Activated T-helper 1 cell treated with anti-CD3 and anti-CD28 coated beads, Interleukin-12 subunit alpha, Interleukin-12 subunit beta, Interleukin-2, Interleukin-4 antibody, amounts not matched to agents 30 ng/mL and 10 ng/mL and 1 ng/mL, durations not matched to agents 14 hours and 24 hours and 36 hours (primary cell): ENCODE measurements at regions not wholly inside any gene's neighbourhood (a gene's known extent, or its start where the extent isn't known, plus 50 kb on each side); places are given as distances from the start of the nearest gene placed in this dataset.
"Not testable (repeated sequence)": the region's sequence is repeated elsewhere in the genome, so short reads cannot be mapped to it uniquely, and the experiment has no call there.

ENCODE experiments used
- DNase-seq: peaks from one replicate; pipeline ENCODE4 v3.0.0; 2021; ENCODE audit warnings: low spot score
- H3K27ac Mint-ChIP-seq: one replicate; pipeline ENCODE4 v1.8.0; 2021; ENCODE audit warnings: mild to moderate bottlenecking, mixed read lengths
- H3K27me3 Mint-ChIP-seq: one replicate; pipeline ENCODE4 v1.8.0; 2022; ENCODE audit warnings: mild to moderate bottlenecking, moderate library complexity, mixed read lengths; ENCODE audit not compliant: insufficient read depth
- H3K36me3 Mint-ChIP-seq: one replicate; pipeline ENCODE4 v1.8.0; 2021; ENCODE audit warnings: low read depth, mixed read lengths
- H3K4me1 Mint-ChIP-seq: one replicate; pipeline ENCODE4 v1.8.0; 2021; ENCODE audit warnings: low read depth, mixed read lengths
- H3K4me3 Mint-ChIP-seq: one replicate; pipeline ENCODE4 v1.8.0; 2021; ENCODE audit warnings: mild to moderate bottlenecking, moderate library complexity, mixed read lengths
- H3K9me3 Mint-ChIP-seq: one replicate; pipeline ENCODE4 v1.8.0; 2021; ENCODE audit warnings: mixed read lengths
- intact Hi-C: fragments of 100-400 bp; cut with micrococcal nuclease; formaldehyde crosslinking; loops from one replicate; pipeline ENCODE4 v1.15.1; 2024

DNA sequence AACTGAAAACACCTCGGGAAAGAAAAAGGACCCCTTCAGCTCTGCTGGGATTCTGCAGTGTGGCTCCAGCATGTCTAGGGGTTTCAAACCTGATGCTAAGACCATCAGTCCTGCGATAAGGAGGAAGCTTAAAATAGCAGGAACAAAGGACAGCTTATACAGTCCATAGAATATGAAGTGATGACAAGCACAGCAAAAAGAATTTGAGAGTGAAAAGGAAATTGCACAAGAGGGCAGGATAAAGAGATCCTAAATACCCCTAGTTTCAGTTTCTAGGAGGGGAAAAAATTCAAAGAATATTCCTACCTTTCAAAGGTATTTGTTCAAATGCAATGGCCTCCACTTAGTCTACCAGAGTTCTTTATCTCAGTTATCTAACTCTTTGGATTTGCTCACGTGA, 171.4 kb downstream of the TGFB2 start:
- no peaks in the 10 kb centered on the region for H3K4me1 Mint-ChIP-seq
- H3K4me3 Mint-ChIP-seq, result no peak overlapping the region
- H3K27ac Mint-ChIP-seq, result no peak overlapping the region
- no peak for DNase-seq
- intact Hi-C loops, result no loop called here
- no peaks in the 10 kb centered on the region for H3K9me3 Mint-ChIP-seq
- no peaks in the 10 kb centered on the region for H3K36me3 Mint-ChIP-seq
- H3K27me3 Mint-ChIP-seq, result peaks cover 12% of the 10 kb centered on the region

DNA sequence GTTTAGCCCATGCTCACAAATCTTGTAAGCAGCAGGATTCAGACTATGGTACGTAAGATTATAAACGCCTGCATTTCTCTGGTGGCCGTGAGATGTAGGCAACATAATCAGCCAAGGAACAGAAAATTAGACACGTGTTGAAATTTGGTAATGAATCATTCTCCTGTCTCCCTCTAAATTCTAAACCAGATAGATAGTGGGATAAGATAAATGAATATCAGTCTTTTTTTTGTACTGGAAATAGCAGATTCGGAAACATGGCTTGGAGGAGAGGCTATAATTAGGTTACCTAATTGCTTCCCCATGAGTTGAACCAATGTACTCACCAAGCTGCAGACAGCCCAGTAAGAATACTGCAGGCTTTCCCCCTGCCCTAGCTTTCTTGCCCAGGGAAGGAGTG, 172.3 kb downstream of the TGFB2 start:
- no peak for DNase-seq
- Mint-ChIP-seq H3K27me3 (peaks cover 12% of the 10 kb centered on the region), H3K9me3 (no peaks in the 10 kb centered on the region), H3K36me3 (no peaks in the 10 kb centered on the region), H3K27ac (no peak overlapping the region), H3K4me3 (no peak overlapping the region), H3K4me1 (no peaks in the 10 kb centered on the region)
- intact Hi-C loops, result no loop called here

DNA sequence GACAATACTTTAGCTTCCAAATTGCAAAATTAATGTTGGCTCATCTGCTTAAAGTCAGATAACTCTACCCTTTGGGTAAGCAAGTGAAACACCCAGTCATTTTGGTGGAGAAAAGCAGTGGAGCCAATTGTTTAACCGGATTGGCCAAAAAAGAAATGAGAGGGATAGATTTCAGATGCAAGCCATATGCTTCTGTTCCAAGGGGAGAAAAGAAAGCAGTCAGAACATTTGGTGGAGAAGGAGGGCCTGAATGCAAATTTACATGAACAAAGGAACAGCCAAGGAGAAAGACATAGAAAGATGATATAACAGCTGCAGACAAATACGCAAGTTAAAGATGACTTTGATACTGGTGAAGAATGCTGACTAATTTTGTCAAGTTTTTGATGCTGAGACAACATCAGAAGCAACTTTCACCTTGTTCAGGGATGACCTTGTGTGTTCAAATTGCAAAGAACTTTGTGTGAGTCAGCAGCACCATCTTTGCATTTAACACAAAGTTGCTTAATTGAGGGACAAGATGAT, 173.1 kb downstream of the TGFB2 start:
- intact Hi-C loops, result no loop called here
- H3K36me3 Mint-ChIP-seq, result no peaks in the 10 kb centered on the region
- no peak overlapping the region for H3K27ac Mint-ChIP-seq
- no peak overlapping the region for H3K4me3 Mint-ChIP-seq
- peaks cover 12% of the 10 kb centered on the region for H3K27me3 Mint-ChIP-seq
- no peaks in the 10 kb centered on the region for H3K4me1 Mint-ChIP-seq
- DNase-seq, result no peak
- H3K9me3 Mint-ChIP-seq, result no peaks in the 10 kb centered on the region

DNA sequence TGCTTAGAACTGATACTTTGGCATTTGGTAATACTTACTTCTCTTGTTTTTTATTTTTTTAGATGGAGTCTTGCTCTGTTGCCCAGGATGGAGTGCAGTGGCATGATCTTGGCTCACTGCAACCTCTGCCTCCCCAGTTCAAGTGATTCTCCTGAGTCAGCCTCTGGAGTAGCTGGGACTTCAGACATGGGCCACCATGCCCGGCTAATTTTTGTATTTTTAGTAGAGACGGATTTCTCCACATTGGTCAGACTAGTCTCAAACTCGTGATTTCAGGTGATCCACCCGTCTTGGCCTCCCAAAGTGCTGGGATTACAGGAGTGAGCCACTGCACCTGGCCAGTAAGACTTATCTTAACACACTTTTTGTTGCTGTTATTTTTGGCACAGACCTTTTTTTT, 175.5 kb downstream of the TGFB2 start:
- H3K27me3 Mint-ChIP-seq, result peaks cover 15% of the 10 kb centered on the region
- intact Hi-C loops, result loop anchor here (1.0 kb wide), 2 partner anchors 181 to 190 kb away; no protein-coding TSS in a partner anchor
- H3K27ac Mint-ChIP-seq, H3K9me3 Mint-ChIP-seq, H3K36me3 Mint-ChIP-seq, DNase-seq, H3K4me3 Mint-ChIP-seq, H3K4me1 Mint-ChIP-seq: not testable (repeated sequence)

DNA sequence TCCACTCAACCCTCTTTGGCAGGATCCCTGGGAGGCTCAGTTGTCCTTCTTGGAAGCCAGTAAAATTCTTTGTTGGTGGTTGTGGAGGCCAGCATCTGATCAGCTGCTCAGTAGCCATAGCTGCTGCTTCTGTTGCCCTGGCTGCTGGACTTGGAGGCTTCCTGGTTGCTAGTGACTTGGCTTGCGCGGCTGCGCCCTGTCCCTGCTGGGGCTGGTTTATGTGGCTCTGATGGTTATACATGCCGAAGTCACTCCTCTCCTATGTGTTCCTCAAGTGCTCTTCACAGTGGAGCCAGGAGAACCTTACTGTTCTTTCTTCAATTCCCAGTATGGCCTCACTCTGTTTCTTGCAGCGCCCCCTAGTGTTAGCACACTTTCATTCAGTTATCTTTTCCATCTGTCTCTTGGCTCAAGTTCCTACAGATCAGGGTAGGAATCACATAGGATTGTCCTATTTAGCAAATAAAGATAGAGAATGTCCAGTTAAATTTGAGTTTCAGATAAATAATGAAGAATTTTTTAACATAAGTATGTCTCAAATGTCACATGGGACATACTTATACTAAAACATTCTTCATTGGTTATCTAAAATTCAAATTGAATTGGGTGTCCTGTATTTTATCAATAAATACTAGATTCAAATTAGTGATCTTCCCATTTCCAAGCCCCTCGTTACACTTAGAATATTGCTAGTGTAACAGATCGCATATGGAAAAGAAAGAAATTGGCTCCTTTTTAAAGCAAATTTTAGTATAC, 176.5 kb downstream of the TGFB2 start:
- peak; percentile 1 for DNase-seq
- intact Hi-C loops, result loop anchor here (1.0 kb wide), 2 partner anchors 182 to 191 kb away; no protein-coding TSS in a partner anchor

DNA sequence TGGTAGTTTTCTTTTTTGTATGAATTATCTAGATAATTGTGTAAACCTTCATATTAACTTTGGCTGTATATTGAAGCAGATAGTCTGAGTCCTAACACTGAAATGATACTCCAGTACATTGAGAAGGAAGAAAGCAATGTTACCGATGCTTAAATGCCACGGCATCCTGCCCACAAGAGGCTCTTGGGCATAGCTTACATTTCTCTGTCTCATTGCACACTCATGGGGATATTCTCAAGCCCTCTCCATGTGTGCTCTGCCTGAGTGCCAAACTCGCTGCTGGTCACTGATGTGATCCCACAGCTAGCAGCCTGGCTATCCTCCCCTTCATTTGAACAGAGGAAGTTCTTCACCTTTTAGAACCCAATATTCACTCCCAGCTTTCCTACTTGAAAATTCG, 179.4 kb downstream of the TGFB2 start:
- Mint-ChIP-seq H3K9me3 (no peaks in the 10 kb centered on the region), H3K27me3 (peaks cover 10% of the 10 kb centered on the region), H3K36me3 (no peaks in the 10 kb centered on the region), H3K27ac (no peak overlapping the region), H3K4me3 (no peak overlapping the region), H3K4me1 (no peaks in the 10 kb centered on the region)
- intact Hi-C loops, result no loop called here
- no peak for DNase-seq

More for the DNA sequence above, 176.5 kb downstream of the TGFB2 start:
- Mint-ChIP-seq H3K36me3 (no peaks in the 10 kb centered on the region), H3K27ac (no peak overlapping the region), H3K4me1 (no peaks in the 10 kb centered on the region), H3K27me3 (peaks cover 15% of the 10 kb centered on the region), H3K4me3 (no peak overlapping the region), H3K9me3 (no peaks in the 10 kb centered on the region)

DNA sequence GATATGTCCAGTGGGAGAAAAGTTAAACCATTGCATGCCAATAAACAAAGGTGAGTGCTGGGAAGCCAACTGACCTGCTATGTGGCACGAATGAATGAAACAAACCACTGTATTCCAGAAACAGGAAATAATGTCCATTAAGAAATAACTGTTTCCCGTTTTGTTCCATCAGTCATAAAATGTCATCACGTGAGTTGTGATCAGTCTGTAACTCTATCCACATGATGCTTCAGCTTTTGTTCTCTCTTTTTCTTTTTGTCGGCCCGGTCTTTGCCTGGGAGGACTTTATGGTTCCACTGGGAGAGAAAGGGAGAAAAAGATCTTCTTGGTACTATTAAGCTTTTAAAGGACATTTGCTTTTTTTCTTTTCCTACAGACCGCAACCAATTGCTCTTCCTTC, 179.9 kb downstream of the TGFB2 start:
- intact Hi-C loops, result no loop called here
- H3K4me3 Mint-ChIP-seq, result no peak overlapping the region
- no peak for DNase-seq
- H3K9me3 Mint-ChIP-seq, result no peaks in the 10 kb centered on the region
- H3K4me1 Mint-ChIP-seq, result no peaks in the 10 kb centered on the region
- H3K27me3 Mint-ChIP-seq, result peaks cover 10% of the 10 kb centered on the region
- H3K27ac Mint-ChIP-seq, result no peak overlapping the region
- no peaks in the 10 kb centered on the region for H3K36me3 Mint-ChIP-seq

DNA sequence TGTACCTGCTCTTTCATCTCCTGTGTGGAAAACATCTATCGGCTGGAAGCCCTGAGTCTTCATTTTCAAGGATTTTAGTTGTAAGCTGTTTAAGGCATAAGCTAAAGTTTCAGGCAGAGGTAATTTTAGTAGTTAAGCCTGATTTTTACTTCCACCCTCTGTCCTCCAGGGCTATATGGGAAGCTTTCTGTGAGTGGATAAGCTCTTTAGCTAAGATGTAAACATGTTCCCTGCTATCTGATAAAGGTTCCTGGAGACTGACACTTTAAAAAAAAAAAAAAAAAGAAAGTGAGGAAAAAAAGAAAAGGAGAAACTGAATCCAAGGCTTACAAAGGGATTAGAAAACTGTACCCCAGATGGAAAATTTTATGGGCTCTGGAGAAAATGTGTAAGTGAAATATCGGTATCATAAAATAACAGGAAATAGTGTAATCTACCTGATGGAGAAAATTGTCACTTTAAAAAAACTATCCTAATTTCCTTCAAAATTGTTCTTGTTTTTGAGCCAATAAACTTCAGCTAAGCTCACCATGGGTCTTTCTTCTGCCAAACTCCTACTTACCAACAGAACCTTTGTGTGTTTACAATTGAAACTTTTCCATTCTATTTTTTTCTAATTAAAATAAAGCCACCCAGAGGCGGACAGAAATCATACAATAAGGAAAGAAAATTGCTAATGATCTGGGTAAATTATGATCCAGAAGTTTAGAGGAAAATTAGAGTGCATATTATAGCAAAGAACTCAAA, 180.5 kb downstream of the TGFB2 start:
- DNase-seq, result no peak
- Mint-ChIP-seq H3K9me3 (no peaks in the 10 kb centered on the region), H3K27me3 (peaks cover 8% of the 10 kb centered on the region), H3K36me3 (no peaks in the 10 kb centered on the region), H3K27ac (no peak overlapping the region), H3K4me3 (no peak overlapping the region), H3K4me1 (no peaks in the 10 kb centered on the region)
- intact Hi-C loops, result no loop called here

DNA sequence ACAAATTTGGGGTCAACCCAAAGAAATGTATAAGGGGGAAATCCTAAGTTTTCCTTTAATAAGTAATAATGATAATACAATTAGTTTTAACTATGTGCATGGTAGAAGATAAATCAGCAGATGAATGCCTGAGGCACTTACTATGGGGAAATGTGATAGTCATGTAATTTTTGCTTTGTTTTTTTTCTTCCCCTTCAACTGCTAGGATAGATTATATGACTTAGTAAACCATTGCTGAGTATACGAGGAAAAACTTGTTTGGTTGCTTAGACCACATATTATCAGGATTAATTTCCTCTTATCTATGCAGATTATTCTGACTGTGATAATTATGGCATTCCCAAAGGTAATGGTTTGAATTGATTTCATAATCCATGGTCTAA, 181.1 kb downstream of the TGFB2 start:
- no peaks in the 10 kb centered on the region for H3K4me1 Mint-ChIP-seq
- no peaks in the 10 kb centered on the region for H3K36me3 Mint-ChIP-seq
- H3K9me3 Mint-ChIP-seq, result no peaks in the 10 kb centered on the region
- H3K4me3 Mint-ChIP-seq, result no peak overlapping the region
- no peak overlapping the region for H3K27ac Mint-ChIP-seq
- no peak for DNase-seq
- intact Hi-C loops, result no loop called here
- H3K27me3 Mint-ChIP-seq, result peaks cover 8% of the 10 kb centered on the region

DNA sequence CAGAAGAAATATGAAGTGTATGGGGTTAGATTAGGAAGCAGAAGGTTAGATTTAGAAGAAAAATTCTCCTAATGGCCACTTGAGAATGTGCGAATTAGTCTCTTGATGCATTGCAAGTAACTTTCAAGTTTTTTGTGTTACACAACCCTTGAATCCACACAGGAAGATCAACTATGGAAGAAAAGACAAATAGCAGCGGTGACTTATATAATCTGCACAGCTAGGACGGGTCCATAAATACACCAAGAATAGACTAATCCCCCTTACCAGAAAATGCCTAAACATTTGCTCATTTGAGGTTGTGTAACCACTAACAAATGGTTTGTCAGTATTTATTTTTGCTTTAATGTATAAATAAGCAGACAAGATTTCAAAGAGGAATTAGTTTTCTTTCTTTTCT, 182.6 kb downstream of the TGFB2 start:
- Mint-ChIP-seq H3K9me3 (no peaks in the 10 kb centered on the region), H3K4me1 (no peaks in the 10 kb centered on the region), H3K27me3 (peaks cover 8% of the 10 kb centered on the region), H3K36me3 (no peaks in the 10 kb centered on the region), H3K27ac (no peak overlapping the region), H3K4me3 (no peak overlapping the region)
- no peak for DNase-seq
- intact Hi-C loops, result no loop called here

DNA sequence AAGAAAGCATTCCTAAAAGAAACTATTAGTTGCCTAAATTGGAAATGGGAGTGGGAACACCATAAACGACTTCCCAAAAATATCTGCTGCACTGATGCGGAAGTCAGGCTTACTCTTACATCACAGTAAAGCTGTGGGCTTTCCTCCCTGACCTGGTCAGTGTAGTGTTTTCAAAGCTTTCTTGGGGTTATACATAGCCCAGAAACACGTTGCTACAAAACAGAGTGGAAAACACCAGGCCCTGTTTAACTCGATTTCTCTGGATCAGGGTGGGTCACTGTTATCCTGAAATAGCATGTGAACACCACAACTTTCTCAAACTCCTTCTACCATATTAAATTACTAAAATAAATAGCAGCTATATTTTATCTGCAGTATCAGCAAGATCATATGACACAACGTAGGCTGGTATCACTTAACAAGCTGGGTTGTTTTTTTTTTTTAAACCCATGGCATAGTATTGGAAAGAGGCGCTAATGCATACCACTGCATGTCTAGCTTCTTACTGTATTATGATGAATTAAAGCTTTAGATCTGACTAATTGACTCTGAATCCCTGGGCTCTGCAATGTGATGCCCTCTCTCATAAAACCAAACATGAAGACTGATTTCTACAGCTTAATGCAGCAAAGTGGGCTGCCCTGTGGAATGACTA, 184.6 kb downstream of the TGFB2 start:
- peaks cover 8% of the 10 kb centered on the region for H3K27me3 Mint-ChIP-seq
- H3K9me3 Mint-ChIP-seq, result no peaks in the 10 kb centered on the region
- H3K4me1 Mint-ChIP-seq, result no peaks in the 10 kb centered on the region
- no peak for DNase-seq
- H3K36me3 Mint-ChIP-seq, result no peaks in the 10 kb centered on the region
- H3K4me3 Mint-ChIP-seq, result no peak overlapping the region
- no peak overlapping the region for H3K27ac Mint-ChIP-seq
- intact Hi-C loops, result no loop called here

DNA sequence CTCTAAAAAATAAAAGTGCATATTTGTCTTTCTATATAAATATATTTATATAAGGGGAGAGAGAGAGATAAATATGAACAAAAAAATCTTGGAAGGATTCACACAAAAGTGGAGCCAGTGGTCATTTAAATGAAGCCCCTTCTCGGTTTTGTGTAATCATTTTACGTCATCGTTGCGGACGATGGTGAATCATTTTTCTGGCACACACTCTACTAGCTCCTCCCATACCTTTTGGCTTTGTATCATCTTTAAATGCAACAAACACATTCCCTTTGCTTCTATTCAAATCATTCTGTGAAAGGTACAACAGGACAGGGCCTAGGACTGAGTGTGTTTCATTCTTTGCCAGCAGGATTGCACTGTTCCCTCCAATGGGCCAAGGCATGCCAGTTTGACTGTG, 186.8 kb downstream of the TGFB2 start:
- Mint-ChIP-seq H3K9me3 (no peaks in the 10 kb centered on the region), H3K36me3 (no peaks in the 10 kb centered on the region), H3K4me3 (no peak overlapping the region), H3K27ac (no peak overlapping the region), H3K4me1 (no peaks in the 10 kb centered on the region), H3K27me3 (peaks cover 5% of the 10 kb centered on the region)
- intact Hi-C loops, result no loop called here
- DNase-seq, result no peak
